HUES48 (cell line): ENCODE measurements at regions not wholly inside any gene's neighbourhood (a gene's known extent, or its start where the extent isn't known, plus 50 kb on each side); places are given as distances from the start of the nearest gene placed in this dataset.
A peak's percentile ranks its signal among the peaks of the same experiment; 100 is the strongest.

Experiments used
- H3K27ac ChIP-seq: one replicate; pipeline ENCODE4 v1.7.0; 2013; ENCODE audit warnings: low read depth, low read length, inconsistent platforms
- H3K27me3 ChIP-seq: 2 replicates; pipeline ENCODE4 v1.6.1; 2013; ENCODE audit warnings: mild to moderate bottlenecking, low read length; ENCODE audit not compliant: control insufficient read depth, insufficient read depth
- H3K36me3 ChIP-seq: 2 replicates; pipeline ENCODE4 v1.6.1; 2013; ENCODE audit warnings: low read length; ENCODE audit not compliant: control insufficient read depth, insufficient read depth
- H3K4me1 ChIP-seq: 2 replicates; pipeline ENCODE4 v1.6.1; 2013; ENCODE audit warnings: mild to moderate bottlenecking, low read length; ENCODE audit not compliant: control insufficient read depth, insufficient read depth
- H3K4me3 ChIP-seq: 2 replicates; pipeline ENCODE4 v1.5.1; 2013; ENCODE audit warnings: mild to moderate bottlenecking, low read depth, low read length
- H3K9ac ChIP-seq: 2 replicates; pipeline ENCODE4 v1.6.1; 2013; ENCODE audit warnings: mild to moderate bottlenecking, low read depth, low read length, moderate library complexity
- H3K9me3 ChIP-seq: 2 replicates; pipeline ENCODE4 v1.6.1; 2013; ENCODE audit warnings: low read length; ENCODE audit not compliant: control insufficient read depth, insufficient read depth

DNA sequence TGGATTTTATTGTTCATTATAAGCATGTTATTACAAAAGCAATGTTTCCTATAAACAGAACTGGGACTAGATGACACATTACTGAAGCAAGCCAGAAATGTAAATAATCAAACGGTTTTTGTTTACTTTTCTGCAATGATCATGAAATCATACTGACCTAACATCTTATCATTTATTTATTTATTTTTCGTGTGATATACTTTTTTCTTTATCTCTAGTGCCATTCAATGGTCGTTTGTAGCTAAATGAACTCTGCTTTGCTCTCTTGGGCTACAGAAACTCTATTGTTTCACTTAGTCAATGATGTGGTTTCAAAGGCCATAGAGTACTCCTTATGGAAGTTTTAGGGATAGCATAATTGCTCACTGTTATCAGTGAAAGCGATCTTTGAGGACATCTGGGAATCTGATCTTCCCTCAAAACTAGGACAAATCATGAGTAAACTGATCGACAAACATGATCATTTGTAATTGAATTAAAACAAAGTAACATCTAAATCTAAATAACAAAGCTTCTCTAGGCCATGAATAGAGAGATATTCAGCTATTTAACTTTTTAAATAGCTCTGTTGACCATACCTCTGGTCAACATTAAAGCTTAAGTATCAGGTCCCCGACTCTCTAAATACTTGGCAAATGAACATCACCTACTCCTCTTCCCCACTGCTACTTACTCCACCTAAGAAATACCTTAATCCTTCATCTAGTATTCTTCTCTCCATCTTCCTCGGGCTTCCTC is 933.4 kb downstream of the TFAP2A start:
- H3K9ac ChIP-seq = no peak overlapping the region
- H3K9me3 ChIP-seq = no peaks in the 10 kb centered on the region
- H3K4me1 ChIP-seq = peaks cover 31% of the 10 kb centered on the region
- no peaks in the 10 kb centered on the region for H3K36me3 ChIP-seq
- H3K27me3 ChIP-seq = no peaks in the 10 kb centered on the region
- H3K4me3 ChIP-seq = peak overlapping the region; percentile 6
- H3K27ac ChIP-seq = peak overlapping the region; percentile 89

DNA sequence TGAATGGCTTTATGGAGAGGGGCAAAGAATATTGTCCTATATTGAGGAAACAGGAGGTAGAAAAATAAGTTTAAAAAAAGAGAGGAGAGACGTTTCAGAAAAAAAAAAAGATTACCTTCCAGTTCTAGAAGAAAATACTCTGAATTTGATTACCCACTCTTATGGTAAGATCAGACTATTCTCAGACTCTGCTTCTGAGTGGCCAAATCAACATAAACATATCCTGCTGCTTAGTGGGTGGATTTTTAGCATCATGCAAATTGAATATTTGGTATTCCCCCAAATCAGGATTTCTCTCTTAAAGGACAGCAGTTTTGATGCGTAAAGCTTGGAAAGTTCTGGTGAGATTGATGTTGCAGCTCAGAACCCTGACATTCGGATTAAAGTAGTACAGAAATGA is 946.6 kb downstream of the TFAP2A start:
- Histone ChIP-seq H3K4me3 (no peak overlapping the region), H3K9ac (no peak overlapping the region), H3K27ac (no peak overlapping the region), H3K36me3 (no peaks in the 10 kb centered on the region), H3K27me3 (no peaks in the 10 kb centered on the region), H3K9me3 (no peaks in the 10 kb centered on the region), H3K4me1 (peaks cover 14% of the 10 kb centered on the region)

DNA sequence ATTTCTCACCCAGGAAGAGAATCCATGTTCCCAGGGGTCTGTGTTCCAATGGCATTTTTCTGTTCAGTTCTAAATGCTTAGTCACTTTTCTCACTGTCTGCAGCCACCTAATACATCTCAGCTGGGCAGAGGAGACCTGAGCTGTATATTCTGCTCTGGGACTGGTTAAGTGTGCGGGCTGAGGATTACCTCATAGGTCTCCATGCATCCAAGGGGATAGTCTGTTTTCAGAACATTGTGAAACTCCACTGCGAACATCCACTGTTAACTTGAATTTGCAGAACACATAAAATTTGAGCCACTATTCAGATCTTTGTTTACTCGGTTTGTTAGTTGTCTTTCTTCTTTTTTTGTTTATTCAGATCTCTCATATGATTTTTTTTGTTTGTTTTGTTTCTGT is 947.1 kb downstream of the TFAP2A start:
- Histone ChIP-seq H3K4me3 (no peak overlapping the region), H3K9ac (no peak overlapping the region), H3K27me3 (no peaks in the 10 kb centered on the region), H3K36me3 (no peaks in the 10 kb centered on the region), H3K4me1 (peaks cover 14% of the 10 kb centered on the region), H3K9me3 (no peaks in the 10 kb centered on the region), H3K27ac (no peak overlapping the region)

DNA sequence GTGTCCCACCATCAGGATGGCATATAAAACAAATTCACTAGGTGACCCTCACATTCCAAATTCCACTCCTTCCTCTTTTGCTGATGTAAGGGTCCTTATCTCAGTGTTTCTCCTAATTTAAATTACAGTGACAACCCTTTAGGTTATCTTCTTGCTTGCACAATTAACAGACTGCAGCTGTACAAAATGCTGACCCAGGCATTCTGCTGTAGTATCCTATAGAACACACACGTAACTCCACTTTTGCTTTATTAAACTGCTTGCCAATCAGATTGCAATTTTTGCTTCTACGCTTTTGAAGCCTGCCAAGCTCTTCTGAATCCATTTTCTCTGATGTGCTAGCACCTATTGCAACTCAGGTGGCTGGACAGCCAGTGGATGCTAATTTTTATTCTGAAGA is 950.3 kb downstream of the TFAP2A start:
- Histone ChIP-seq H3K36me3 (no peaks in the 10 kb centered on the region), H3K4me1 (peaks cover 17% of the 10 kb centered on the region), H3K9me3 (no peaks in the 10 kb centered on the region), H3K9ac (no peak overlapping the region), H3K4me3 (no peak overlapping the region), H3K27ac (no peak overlapping the region), H3K27me3 (no peaks in the 10 kb centered on the region)

DNA sequence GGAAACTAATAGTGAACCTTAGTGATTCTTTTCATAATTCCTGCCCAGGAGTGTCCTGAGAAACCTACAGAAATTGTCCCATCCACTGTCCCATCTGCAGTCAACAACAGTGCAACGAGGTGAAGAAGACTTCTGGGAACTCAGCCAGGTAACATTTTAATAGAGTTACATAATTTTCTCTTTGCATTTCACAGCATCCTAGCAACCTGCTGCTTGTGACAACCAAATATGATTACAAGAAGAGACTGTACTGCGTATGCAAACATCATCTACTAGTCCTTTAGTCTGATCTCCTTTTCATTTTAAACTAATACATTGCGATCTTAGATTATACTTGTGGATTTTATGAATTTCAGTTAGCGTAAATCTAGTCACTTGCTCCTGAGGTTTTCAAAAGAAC is 951.6 kb downstream of the TFAP2A start:
- Histone ChIP-seq H3K4me3 (no peak overlapping the region), H3K9ac (no peak overlapping the region), H3K27me3 (no peaks in the 10 kb centered on the region), H3K4me1 (peaks cover 22% of the 10 kb centered on the region), H3K9me3 (no peaks in the 10 kb centered on the region), H3K27ac (no peak overlapping the region), H3K36me3 (no peaks in the 10 kb centered on the region)

DNA sequence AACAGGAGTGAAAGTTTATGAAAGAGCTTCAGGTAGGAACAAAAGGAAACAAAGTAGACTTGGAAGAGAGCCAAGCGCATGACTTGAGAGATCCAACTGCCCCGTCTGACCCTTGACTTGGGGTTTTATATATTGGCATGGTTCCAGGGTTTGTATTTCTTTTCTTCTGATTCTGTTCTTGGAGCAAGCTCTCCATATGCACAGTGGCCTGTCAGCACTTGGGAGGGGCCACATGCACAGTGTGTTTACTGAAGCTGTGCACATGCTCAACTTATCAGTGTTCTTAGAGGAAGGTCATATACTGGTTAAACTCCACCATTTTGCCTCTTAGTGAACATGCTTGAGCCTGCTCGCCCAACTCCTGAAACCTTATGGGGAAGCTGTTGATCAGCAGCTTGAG is 953.7 kb downstream of the TFAP2A start:
- Histone ChIP-seq H3K27me3 (no peaks in the 10 kb centered on the region), H3K9ac (no peak overlapping the region), H3K4me3 (no peak overlapping the region), H3K9me3 (no peaks in the 10 kb centered on the region), H3K27ac (no peak overlapping the region), H3K36me3 (no peaks in the 10 kb centered on the region), H3K4me1 (peaks cover 38% of the 10 kb centered on the region)

DNA sequence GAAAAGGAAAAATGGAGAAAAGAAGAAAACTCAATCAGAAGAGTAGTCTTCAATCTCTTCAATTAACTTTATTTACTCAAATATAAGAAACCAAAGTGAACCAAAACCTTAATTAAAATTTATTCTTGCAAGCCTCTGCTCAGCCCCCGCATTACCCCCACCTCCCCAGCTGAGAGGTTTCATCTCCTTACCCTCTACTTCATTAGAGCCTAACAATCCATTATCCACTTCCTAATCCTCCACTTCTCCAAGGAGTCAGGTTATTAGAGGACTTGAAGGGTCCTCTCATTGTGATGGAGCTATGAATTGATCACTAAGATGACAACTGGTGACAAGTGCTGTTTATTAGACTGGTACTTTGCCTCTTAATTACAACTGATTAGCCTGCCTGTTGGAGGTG is 956.5 kb downstream of the TFAP2A start:
- no peak overlapping the region for H3K27ac ChIP-seq
- no peaks in the 10 kb centered on the region for H3K27me3 ChIP-seq
- no peak overlapping the region for H3K4me3 ChIP-seq
- no peak overlapping the region for H3K9ac ChIP-seq
- H3K36me3 ChIP-seq = no peaks in the 10 kb centered on the region
- H3K4me1 ChIP-seq = peaks cover 44% of the 10 kb centered on the region
- H3K9me3 ChIP-seq = no peaks in the 10 kb centered on the region

DNA sequence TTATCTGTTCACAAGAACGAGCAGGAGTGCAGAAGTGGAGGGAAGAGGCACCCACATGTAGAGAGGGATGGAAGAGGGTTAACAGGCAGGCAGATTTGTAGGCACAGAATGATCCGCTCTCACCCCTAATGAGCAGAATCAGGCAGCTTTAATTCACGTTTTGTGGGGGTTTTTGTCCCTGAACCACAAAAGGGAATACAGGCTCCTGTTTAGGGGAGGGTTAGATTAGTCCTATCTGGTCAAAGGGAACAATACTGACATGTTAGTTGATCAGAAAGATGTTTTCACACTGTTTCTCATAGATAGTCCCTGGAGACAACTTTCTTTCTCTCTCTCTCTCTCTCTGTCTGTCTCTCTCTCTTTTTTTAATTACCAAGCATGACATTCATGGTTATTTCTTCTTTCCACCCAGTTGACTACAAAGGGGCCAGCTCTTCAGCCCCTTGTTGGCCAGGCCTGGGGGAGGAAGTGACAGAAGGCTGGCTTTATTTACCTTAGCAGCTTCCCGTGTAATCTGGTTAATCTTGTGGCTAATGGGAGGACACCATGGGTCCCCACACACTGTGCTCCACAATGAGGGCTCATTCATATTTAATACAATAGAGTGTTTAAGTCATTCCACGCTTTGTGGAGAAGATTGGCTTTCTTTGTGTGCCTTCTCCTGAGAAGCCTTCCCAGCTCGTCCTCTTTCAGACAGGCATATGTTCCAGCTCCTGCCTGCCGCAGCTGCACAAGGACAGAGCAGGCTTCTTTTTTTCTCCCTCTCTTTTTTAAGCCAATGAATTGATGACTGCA is 958.8 kb downstream of the TFAP2A start:
- Histone ChIP-seq H3K9me3 (peaks cover 4% of the 10 kb centered on the region; the same call in 1 of the 2 replicates), H3K36me3 (no peaks in the 10 kb centered on the region), H3K27ac (peak overlapping the region; percentile 86), H3K9ac (no peak overlapping the region), H3K4me1 (peaks cover 47% of the 10 kb centered on the region), H3K27me3 (no peaks in the 10 kb centered on the region), H3K4me3 (no peak overlapping the region)

DNA sequence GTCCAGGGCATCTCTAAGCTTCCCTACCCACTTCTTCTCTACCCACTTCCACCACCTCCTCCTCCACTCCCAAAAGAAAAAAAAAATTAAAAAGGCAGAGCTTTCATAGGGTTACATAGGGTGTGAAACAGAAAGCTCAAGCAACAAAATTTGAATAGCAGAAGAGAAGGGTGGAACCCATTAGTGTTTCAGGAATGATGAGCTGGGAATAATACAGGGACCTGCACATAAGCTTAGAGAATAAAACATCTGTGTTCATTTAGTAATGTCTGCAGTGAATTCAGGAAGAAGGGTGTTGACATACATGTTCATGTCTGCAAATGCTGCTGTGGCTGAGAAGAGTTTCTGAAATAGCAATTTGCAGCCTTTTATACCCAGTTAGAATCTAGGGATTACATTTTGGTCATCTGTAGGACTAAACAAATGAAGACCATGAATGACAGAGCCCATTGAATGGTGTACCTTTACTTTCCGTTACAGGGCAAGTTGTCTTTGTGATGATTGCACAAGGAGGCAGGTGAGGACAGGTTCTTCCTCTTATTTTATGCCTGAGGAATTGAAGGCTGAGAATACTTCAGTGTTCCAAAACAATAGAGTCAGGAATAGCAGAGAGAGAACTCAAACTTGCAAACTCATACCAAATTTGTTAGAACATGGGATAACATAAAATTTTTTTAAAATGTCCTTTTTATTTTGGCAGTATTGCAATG is 975.1 kb downstream of the TFAP2A start:
- Histone ChIP-seq H3K9ac (no peak overlapping the region), H3K27ac (no peak overlapping the region), H3K27me3 (no peaks in the 10 kb centered on the region), H3K36me3 (no peaks in the 10 kb centered on the region), H3K4me3 (no peak overlapping the region), H3K4me1 (no peaks in the 10 kb centered on the region), H3K9me3 (peaks cover 17% of the 10 kb centered on the region)

DNA sequence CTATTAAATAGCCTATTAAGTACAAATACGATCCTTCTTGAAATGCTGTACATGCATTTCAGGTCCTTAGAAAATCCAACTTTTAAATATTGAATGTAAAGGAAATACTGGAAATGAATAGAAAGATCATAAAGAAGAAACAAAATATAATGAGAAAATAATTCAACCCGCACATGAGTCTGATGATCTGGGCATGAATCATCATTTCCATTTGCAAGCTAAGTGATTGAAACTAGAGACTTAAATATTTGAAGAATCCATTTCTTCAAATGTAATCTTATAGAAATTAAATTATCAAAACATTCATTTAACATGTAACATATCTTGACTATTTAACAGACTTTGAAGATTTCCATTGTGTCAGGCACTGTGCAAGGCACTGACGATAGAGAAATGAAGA is 977.0 kb downstream of the TFAP2A start:
- peaks cover 3% of the 10 kb centered on the region; the same call in 1 of the 2 replicates for H3K9me3 ChIP-seq
- no peak overlapping the region for H3K27ac ChIP-seq
- no peaks in the 10 kb centered on the region for H3K4me1 ChIP-seq
- H3K27me3 ChIP-seq = no peaks in the 10 kb centered on the region
- no peaks in the 10 kb centered on the region for H3K36me3 ChIP-seq
- H3K4me3 ChIP-seq = no peak overlapping the region
- no peak overlapping the region for H3K9ac ChIP-seq

DNA sequence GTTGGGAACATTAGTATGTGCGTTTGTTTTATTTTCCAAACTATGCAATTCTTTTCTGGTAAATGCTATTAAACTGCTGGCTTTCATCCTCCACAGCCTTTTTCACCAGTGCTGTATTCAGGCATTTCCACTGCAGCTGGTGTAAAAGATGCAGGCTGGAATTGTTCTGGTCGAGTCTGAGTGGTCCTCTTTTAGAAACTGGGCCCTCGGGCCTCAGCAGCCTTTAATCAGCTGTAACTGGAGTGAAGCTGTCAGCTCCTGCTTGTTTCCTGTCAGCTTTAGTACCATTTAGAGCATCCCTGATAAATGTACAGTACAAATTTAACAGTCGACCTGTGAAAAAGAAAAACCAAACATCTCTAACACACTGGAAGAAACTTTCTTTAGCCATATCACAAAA is 979.6 kb downstream of the TFAP2A start:
- Histone ChIP-seq H3K4me1 (no peaks in the 10 kb centered on the region), H3K9ac (no peak overlapping the region), H3K27ac (no peak overlapping the region), H3K4me3 (no peak overlapping the region), H3K27me3 (no peaks in the 10 kb centered on the region), H3K36me3 (no peaks in the 10 kb centered on the region), H3K9me3 (no peaks in the 10 kb centered on the region)
